PC-9 (cell line): ENCODE measurements at regions not wholly inside any gene's neighbourhood (a gene's known extent, or its start where the extent isn't known, plus 50 kb on each side); places are given as distances from the start of the nearest gene placed in this dataset.

Experiments
- BruUV-seq: library from RNA; stranded (reverse); fragments of 400-500 nt; replicated peaks from 2 replicates; lab custom pipeline; 2021; lab: Mats Ljungman, UMichigan
- CTCF ChIA-PET: fragments of 300-600 bp; sonication (Branson Sonifier 250); formaldehyde crosslinking; loops from one replicate; lab custom pipeline; 2022; ENCODE audit warnings: antibody characterized with exemption; lab: Charles Lee
- POLR2A ChIA-PET: fragments of 300-600 bp; sonication (Branson Sonifier 250); formaldehyde crosslinking; loops from one replicate; lab custom pipeline; 2022; ENCODE audit warnings: antibody characterized with exemption; ENCODE audit not compliant: unreplicated experiment; lab: Charles Lee
- DNase-seq, 2 experiments: peaks; one replicate each; pipeline versions ENCODE4 v3.0.0 to v3.0.0-alpha.2; 2015 to 2022; ENCODE audit warnings: mixed read lengths in 1 of 2
- H2AFZ ChIP-seq: fragments of 200-600 bp; sonication (generic); 2 replicates; pipeline ENCODE4 v1.8.1; 2017; ENCODE audit warnings: antibody characterized with exemption
- H3F3A ChIP-seq: fragments of 200-600 bp; sonication (generic); 2 replicates; pipeline ENCODE4 v1.8.1; 2017; ENCODE audit warnings: antibody characterized with exemption, mild to moderate bottlenecking, low read depth; ENCODE audit not compliant: insufficient read depth
- H3K27ac ChIP-seq: fragments of 200-600 bp; sonication (generic); 2 replicates; pipeline ENCODE4 v1.6.1; 2016; ENCODE audit warnings: mixed run types
- H3K27me3 ChIP-seq: fragments of 200-600 bp; sonication (generic); 2 replicates; pipeline ENCODE4 v1.6.1; 2016; ENCODE audit warnings: low read depth, mixed run types; ENCODE audit not compliant: insufficient read depth
- H3K36me3 ChIP-seq: fragments of 200-600 bp; sonication (generic); 2 replicates; pipeline ENCODE4 v1.6.1; 2016; ENCODE audit warnings: low read depth, mixed run types
- H3K4me1 ChIP-seq: fragments of 200-600 bp; sonication (generic); replicated peaks from 2 replicates; pipeline ENCODE4 v1.6.1; 2016; ENCODE audit warnings: mixed run types; ENCODE audit not compliant: insufficient read depth
- H3K4me2 ChIP-seq: fragments of 200-600 bp; sonication (generic); 2 replicates; pipeline ENCODE4 v1.6.1; 2017; ENCODE audit warnings: mixed run types
- H3K4me3 ChIP-seq: fragments of 200-600 bp; sonication (generic); 2 replicates; pipeline ENCODE4 v1.6.1; 2016; ENCODE audit warnings: mixed run types
- H3K79me2 ChIP-seq: fragments of 200-600 bp; sonication (generic); 2 replicates; pipeline ENCODE4 v1.6.1; 2017; ENCODE audit warnings: low read depth, mixed run types
- H3K9me2 ChIP-seq: fragments of 200-600 bp; sonication (generic); 2 replicates; pipeline ENCODE4 v1.8.1; 2017; ENCODE audit warnings: mild to moderate bottlenecking; ENCODE audit not compliant: insufficient read depth
- H3K9me3 ChIP-seq: fragments of 200-600 bp; sonication (generic); 2 replicates; pipeline ENCODE4 v1.8.1; 2016; ENCODE audit warnings: low read depth; ENCODE audit not compliant: insufficient read depth
- H4K20me1 ChIP-seq: fragments of 200-600 bp; sonication (generic); 2 replicates; pipeline ENCODE4 v1.8.1; 2017; ENCODE audit not compliant: insufficient read depth
- EZH2 ChIP-seq: fragments of 200-600 bp; sonication (generic); IDR thresholded peaks from 2 replicates; pipeline ENCODE4 v1.8.0; 2017; ENCODE audit warnings: antibody characterized with exemption, low read depth
- intact Hi-C: fragments of 100-400 bp; cut with micrococcal nuclease; formaldehyde crosslinking; loops from one replicate; pipeline ENCODE4 v1.10.0; 2022; ENCODE audit not compliant: unreplicated experiment
- TF ChIP-seq, protein P1 (sequence below): fragments of 200-600 bp; sonication (generic); conservative IDR thresholded peaks from 2 replicates; pipeline ENCODE4 v1.6.1; 2017; ENCODE audit warnings: mixed run types, antibody characterized with exemption, mild to moderate bottlenecking, moderate library complexity

DNA sequence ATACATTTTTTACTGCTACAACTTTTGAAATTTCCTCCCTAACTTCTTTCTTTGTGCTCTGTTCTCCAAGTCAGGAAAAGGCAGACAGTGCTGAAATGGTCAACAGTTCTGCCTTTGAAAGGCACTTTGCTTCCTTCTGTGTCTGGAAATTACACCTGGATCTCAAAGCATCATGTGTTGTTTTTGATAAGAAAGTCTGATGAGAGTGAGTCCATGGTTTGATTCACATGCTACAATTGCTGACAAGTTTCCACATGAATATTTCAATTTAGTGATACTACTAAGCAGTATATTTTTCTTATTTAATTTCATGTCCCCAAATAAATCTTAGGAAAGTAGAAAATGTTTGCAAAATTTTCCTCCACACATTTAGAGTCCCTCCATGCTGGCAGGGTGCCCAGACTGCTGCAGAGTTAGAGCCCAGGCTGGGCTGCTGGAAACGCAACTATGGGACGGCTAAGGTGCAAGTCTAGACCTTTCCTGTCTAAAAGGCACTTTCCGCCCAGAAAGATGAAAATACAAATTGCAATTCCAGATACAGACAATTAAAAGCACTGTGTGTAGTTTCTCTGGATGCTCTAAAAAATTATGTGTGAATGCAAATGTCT, 96.6 kb upstream of the RUNX1 start:
- peaks cover 10% of the 10 kb centered on the region; the same call in 1 of the 2 replicates for H3K9me3 ChIP-seq
- ChIA-PET POLR2A (no interaction called here), CTCF (interaction anchor here (0.6 kb wide), 1 partner anchor 504 kb away, joined by 3 read pairs; no protein-coding TSS in a partner anchor)
- H3K9me2 ChIP-seq: no peaks in the 10 kb centered on the region
- H3K27ac ChIP-seq: no peak overlapping the region
- 0 out of 2 replicates have a peak, but pooled peaks cover 8% of the 10 kb centered on the region for H3K36me3 ChIP-seq
- H3K4me3 ChIP-seq: no peak overlapping the region
- intact Hi-C loops: loop anchor here (5.0 kb wide), 1 partner anchor 37 kb away; no protein-coding TSS in a partner anchor
- peaks cover 20% of the 10 kb centered on the region; the same call in 1 of the 2 replicates for H3F3A ChIP-seq
- H4K20me1 ChIP-seq: no peaks in the 10 kb centered on the region
- no peaks in the 10 kb centered on the region for H3K27me3 ChIP-seq
- TF ChIP-seq EZH2: no peak
- TF ChIP-seq, protein P1, sequence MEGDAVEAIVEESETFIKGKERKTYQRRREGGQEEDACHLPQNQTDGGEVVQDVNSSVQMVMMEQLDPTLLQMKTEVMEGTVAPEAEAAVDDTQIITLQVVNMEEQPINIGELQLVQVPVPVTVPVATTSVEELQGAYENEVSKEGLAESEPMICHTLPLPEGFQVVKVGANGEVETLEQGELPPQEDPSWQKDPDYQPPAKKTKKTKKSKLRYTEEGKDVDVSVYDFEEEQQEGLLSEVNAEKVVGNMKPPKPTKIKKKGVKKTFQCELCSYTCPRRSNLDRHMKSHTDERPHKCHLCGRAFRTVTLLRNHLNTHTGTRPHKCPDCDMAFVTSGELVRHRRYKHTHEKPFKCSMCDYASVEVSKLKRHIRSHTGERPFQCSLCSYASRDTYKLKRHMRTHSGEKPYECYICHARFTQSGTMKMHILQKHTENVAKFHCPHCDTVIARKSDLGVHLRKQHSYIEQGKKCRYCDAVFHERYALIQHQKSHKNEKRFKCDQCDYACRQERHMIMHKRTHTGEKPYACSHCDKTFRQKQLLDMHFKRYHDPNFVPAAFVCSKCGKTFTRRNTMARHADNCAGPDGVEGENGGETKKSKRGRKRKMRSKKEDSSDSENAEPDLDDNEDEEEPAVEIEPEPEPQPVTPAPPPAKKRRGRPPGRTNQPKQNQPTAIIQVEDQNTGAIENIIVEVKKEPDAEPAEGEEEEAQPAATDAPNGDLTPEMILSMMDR: no peak
- DNase-seq: no peak
- no peak overlapping the region for H2AFZ ChIP-seq
- peaks cover 17% of the 10 kb centered on the region for H3K4me1 ChIP-seq
- no TSS peak for BruUV-seq
- no peak overlapping the region for H3K4me2 ChIP-seq
- no peaks in the 10 kb centered on the region for H3K79me2 ChIP-seq

DNA sequence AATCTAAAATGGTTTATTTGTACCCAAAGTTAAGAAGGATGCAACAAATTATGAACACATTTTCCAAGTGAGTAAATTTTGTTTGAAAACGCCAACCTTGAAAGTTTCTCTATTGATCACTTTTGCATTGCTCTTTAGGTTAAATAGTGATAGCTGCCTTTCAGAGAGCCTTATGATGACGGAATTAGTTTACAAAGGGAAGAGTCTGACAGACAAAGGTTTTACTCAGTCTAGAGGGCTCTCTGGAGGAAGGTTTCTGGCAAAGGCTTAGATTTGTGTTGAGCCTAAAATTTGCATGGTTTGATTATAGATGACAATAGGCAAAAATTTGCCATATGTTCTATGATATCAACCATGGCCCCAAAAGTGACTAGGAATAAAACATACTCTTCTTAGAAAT, 95.9 kb upstream of the RUNX1 start:
- ChIA-PET POLR2A (no interaction called here), CTCF (no interaction called here)
- peaks cover 5% of the 10 kb centered on the region; the same call in 1 of the 2 replicates for H3K9me3 ChIP-seq
- H3K4me1 ChIP-seq: peaks cover 12% of the 10 kb centered on the region
- no peak overlapping the region for H2AFZ ChIP-seq
- H3K9me2 ChIP-seq: no peaks in the 10 kb centered on the region
- peaks cover 12% of the 10 kb centered on the region; the same call in 1 of the 2 replicates for H3F3A ChIP-seq
- BruUV-seq: no TSS peak
- TF ChIP-seq EZH2: no peak
- TF ChIP-seq, protein P1: no peak
- H3K36me3 ChIP-seq: 0 out of 2 replicates have a peak, but pooled peaks cover under 1% of the 10 kb centered on the region
- no peak for DNase-seq
- intact Hi-C loops: loop anchor here (5.0 kb wide), 1 partner anchor 37 kb away; no protein-coding TSS in a partner anchor
- no peaks in the 10 kb centered on the region for H3K79me2 ChIP-seq
- no peak overlapping the region for H3K4me2 ChIP-seq
- no peaks in the 10 kb centered on the region for H4K20me1 ChIP-seq
- H3K27ac ChIP-seq: no peak overlapping the region
- H3K4me3 ChIP-seq: no peak overlapping the region
- no peaks in the 10 kb centered on the region for H3K27me3 ChIP-seq

DNA sequence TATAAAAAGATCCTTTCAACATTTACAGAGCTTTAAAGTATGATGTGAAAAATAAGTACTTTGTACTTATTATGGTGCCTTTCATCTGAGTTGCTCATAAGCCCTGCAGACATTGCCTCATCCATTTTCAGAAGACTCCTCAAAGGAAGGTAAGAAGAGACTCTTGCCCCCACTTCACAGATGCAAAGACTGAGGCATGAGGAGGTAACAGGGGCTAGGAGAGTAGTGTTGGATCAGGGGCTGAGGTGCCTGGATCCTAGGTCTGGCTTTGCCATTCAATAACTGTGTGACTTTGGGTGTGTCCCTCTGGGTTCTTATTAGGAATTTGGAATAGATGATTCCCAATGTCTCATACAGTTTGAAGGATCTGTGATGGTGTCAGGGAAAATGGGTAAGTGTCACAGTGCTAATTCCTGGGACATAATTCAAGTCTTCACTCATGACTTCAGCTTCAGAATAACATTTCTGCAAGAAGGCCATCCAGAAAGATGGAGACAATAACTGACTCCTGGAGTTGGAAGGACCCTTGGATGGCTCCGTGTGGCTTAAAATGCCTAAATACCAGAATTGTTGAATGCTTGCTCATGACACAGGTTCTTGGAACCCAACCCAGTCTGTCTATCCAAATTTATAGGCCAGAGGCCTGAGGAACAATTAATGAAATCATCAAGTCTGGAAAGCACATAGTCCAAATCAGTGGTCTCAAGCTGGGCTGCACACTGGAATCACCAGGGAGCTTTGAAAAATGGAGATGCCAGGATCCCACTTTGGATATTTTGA, 93.1 kb upstream of the RUNX1 start:
- no peaks in the 10 kb centered on the region for H3K79me2 ChIP-seq
- DNase-seq: no peak
- no peak overlapping the region for H3K27ac ChIP-seq
- no peaks in the 10 kb centered on the region for H3K27me3 ChIP-seq
- H3K4me2 ChIP-seq: no peak overlapping the region
- no peaks in the 10 kb centered on the region for H3K9me2 ChIP-seq
- no peaks in the 10 kb centered on the region for H3K36me3 ChIP-seq
- TF ChIP-seq, protein P1: no peak
- TF ChIP-seq EZH2: no peak
- H3K4me1 ChIP-seq: peaks cover 28% of the 10 kb centered on the region
- no peaks in the 10 kb centered on the region for H4K20me1 ChIP-seq
- H2AFZ ChIP-seq: no peak overlapping the region
- H3K4me3 ChIP-seq: no peak overlapping the region
- 0 out of 2 replicates have a peak, but pooled peaks cover 5% of the 10 kb centered on the region for H3K9me3 ChIP-seq
- no TSS peak for BruUV-seq
- H3F3A ChIP-seq: peaks cover 19% of the 10 kb centered on the region; the same call in 1 of the 2 replicates
- intact Hi-C loops: no loop called here
- CTCF ChIA-PET: no interaction called here
- POLR2A ChIA-PET: interaction anchor here (0.6 kb wide), 1 partner anchor 239 kb away, joined by 4 read pairs; no protein-coding TSS in a partner anchor
